ENCODE measurements at regions not wholly inside any gene's neighbourhood (a gene's known extent, or its start where the extent isn't known, plus 50 kb on each side); places are given as distances from the start of the nearest gene placed in this dataset.
A peak's percentile ranks its signal among the peaks of the same experiment; 100 is the strongest.

- no peak for DNase-seq
These were observed 84.8 kb upstream of the ZBED5 start for GRCh38 chr11:10942620-10943019.

- no peak for DNase-seq
These were observed 84.0 kb upstream of the ZBED5 start for GRCh38 chr11:10941871-10942270.

- DNase-seq = no peak
These were observed 83.6 kb upstream of the ZBED5 start for GRCh38 chr11:10941414-10941813.

GRCh38 chr11:10938650-10939387 is 81.0 kb upstream of the ZBED5 start:
- DNase-seq = no peak

- no peak for DNase-seq
These were observed 80.4 kb upstream of the ZBED5 start for GRCh38 chr11:10938231-10938630.

- no peak for DNase-seq
These were observed 79.5 kb upstream of the ZBED5 start for GRCh38 chr11:10937385-10937771.

- no peak for DNase-seq
These were observed 79.0 kb upstream of the ZBED5 start for GRCh38 chr11:10936626-10937384.

- no peak for DNase-seq
These were observed 77.2 kb upstream of the ZBED5 start for GRCh38 chr11:10935015-10935559.

GRCh38 chr11:10934293-10934860 is 76.5 kb upstream of the ZBED5 start:
- peak; percentile 9 to 38 for DNase-seq

- peak; percentile 76 to 77 for DNase-seq
These were observed 75.8 kb upstream of the ZBED5 start for GRCh38 chr11:10933455-10934292.

- no peak for DNase-seq
These were observed 75.1 kb upstream of the ZBED5 start for GRCh38 chr11:10932976-10933375.

GRCh38 chr11:10931761-10932670 is 74.2 kb upstream of the ZBED5 start:
- no peak for DNase-seq

- peak; percentile 40 to 66 for DNase-seq
These were observed 73.3 kb upstream of the ZBED5 start for GRCh38 chr11:10930972-10931760.

GRCh38 chr11:10930224-10930971 is 72.5 kb upstream of the ZBED5 start:
- peak in 1 of 2 experiments; percentile 22 for DNase-seq

GRCh38 chr11:10927538-10927937 is 69.7 kb upstream of the ZBED5 start:
- no peak for DNase-seq

GRCh38 chr11:10926801-10927211 is 69.0 kb upstream of the ZBED5 start:
- DNase-seq = no peak

- no peak for DNase-seq
These were observed 67.5 kb upstream of the ZBED5 start for GRCh38 chr11:10925149-10925926.

GRCh38 chr11:10923882-10924281 is 66.0 kb upstream of the ZBED5 start:
- DNase-seq = no peak

GRCh38 chr11:10922892-10923291 is 65.0 kb upstream of the ZBED5 start:
- no peak for DNase-seq

All from stimulated activated CD4-positive, alpha-beta T cell treated with anti-CD3 and anti-CD28 coated beads, Interleukin-4, amount 100 ng/mL, for 4 hours (primary cell).